GM21576 (cell line): ENCODE measurements at regions not wholly inside any gene's neighbourhood (a gene's known extent, or its start where the extent isn't known, plus 50 kb on each side); places are given as distances from the start of the nearest gene placed in this dataset.

Experiments
- ATAC-seq: cut with Tn5 transposase; IDR thresholded peaks from one replicate; pipeline ENCODE4 v1.9.1; 2021; ENCODE audit warnings: mild to moderate bottlenecking, moderate library complexity; ENCODE audit not compliant: unreplicated experiment

DNA sequence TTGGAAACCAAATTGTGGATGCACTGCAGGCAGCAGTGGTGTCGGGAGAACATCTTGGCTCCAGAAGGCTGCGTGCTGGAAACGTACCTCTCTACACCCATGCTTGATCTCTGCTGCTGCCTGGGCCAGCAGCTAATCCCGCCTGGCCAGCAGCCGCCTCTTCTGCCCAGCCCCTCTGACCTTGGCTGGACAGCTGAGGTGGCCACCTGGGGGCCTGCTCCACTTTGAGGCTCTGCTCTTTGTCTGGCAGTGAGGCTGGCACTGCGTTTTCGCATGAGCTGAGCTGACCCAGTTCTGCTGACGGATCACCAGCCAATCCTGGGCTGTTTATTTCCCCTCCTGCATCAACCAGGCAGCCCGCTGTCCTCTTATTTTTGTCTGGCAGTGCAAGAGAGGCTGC is 154.9 kb downstream of the TENT4A start:
- no peak for ATAC-seq

DNA sequence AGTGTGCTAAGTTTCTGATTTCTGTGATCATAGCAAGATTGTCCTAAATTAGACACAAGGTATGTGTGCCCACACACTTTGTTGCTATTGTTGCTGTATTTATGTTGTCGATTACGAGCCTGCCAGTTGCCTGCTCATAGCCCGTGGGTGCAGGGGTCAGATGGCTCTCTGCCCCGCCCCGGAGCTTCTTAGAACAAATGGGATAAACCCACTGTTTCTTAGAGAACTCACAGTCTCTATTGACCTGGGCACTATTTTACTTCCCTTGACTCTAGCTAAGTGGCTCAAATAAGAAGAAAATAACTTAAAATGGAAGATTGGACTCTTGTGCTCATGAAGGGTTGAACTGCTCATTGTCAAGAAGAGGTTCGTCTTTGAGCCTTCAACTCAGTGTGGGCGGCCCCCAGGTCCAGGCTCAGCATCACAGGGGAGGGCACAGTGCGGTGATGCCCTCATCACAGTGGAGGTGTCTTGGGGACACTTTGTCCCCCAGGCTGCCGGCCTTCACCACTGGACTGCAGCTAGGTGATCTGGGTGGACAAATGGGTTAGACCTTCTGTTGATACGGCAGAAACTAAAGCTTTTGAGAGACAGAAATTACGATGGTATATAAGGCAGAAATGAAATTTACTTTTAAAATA is 155.5 kb downstream of the TENT4A start:
- no peak for ATAC-seq

DNA sequence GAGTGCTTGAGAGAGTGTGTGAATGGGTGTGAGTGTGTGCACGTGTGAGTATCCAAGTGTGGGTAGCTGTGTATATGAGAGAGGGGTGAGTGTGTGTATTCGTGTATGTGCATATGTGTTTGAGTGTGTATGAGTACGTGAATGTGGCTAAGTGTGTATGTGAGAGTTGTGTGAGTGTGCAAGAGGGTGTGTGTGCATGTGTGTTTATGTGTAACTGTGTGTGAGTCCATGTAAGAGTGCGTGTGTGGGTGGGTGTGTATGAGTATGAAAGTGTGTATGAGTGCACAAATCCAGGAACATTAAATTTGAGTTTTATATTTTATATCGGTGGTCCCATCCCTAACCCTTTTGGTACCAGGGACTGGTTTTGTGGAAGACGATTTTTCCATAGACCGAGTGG is 156.4 kb downstream of the TENT4A start:
- no peak for ATAC-seq

DNA sequence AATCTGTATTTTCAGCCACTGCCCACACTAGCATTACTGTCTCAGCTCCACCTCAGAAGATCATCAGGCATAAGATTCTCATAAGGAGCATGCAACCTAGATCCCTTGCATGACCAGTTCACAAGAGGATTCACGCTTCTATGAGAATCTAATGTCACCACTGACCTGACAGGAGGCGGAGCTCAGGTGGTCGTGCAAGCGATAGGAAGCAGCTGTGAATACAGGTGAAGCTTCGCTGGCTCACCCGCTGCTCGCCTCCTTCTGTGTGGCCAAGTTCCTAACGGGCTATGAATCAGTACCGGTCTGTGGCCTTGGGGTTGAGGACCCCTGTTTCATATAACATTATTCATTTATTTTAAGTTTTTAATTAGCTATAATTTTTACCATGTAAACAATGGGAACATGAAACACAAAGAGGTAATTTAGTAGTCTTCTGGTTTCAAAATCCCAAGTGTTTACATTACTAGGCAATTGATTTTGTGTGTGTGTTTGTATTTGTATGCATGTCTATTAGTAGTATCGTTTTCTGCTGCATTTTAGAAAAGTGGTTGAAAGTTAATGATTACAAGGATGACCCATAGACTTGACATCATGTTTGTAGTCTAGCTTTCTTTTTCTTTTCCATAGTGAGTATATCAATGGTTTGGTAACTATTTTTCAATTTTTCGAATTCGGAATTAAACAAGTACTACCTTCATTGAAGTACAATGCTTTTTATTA is 159.4 kb downstream of the TENT4A start:
- ATAC-seq: no peak

DNA sequence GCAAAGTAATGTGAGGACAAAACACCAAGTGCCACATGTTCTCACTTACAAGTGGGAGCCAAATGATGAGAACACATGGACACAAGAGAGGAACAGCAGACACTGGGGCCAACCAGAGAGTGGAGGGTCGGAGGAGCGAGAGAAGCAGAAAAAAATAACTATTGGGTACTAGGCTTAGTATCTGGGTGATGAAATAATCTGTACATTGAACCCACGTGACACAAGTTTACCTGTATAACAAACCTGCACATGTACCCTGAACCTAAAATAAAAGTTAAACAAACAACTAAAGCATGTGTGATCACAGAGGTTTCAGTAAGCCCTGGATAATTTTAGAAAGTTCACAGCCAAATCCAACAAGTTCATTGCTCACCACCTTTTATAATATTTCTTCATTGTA is 160.1 kb downstream of the TENT4A start:
- ATAC-seq: no peak

DNA sequence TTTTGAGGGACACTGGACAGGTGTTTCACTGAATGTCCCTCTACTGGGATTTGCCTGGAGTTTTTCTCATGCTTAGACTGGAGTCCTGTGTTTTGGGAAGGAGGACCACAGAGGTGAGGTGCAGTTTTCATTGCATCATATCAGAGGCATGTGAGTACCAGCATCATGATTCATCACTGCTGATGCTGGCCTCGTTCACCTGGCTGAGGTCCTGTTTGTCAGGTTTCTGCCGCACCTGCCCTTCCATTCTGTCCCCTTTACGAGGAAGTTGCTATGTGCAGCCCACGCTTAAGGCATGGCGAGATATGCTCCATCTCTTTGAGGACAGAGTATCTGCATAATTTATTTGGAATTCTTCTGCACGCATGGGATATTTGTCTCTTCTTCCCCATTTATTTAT is 162.1 kb downstream of the TENT4A start:
- ATAC-seq: no peak

DNA sequence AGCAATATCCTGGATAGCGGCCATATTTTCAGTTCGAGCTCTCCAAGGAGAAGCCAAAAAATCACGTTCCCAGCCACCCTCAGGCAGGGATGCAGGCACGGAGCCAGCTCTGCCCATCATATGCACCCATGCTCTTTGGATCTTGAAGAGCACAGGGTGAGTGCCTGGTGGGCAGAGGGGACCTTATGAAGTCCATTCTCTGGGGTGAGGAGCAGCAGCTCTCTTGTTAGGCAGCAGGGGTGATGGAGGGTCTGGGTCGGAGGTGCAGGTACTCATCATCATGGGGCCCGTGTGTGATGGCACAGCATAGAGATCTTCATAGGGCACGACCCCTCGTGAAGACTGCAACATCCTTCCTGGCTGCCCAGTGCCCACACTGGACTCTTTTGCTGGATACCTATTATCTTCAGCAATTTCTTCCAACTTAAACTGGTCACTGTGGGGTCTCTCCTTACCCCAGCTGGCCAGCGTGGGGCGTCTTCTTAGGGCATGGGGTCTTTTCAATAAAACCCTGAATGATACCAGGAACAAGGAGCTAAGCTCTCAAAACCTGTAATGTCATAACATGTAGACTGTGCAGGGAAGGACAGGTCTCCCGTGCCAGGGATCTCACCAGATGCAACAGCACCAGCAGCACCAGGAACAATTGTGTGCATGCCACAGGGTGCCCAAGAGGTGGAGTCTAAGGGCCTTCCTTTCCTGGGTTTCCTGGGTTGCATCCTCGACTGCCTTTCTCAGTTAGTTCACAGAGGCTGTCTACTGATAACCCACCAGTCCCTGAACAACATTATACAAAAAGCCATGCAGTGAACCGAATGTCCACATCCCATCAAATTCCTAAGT is 165.0 kb downstream of the TENT4A start:
- ATAC-seq: no peak

DNA sequence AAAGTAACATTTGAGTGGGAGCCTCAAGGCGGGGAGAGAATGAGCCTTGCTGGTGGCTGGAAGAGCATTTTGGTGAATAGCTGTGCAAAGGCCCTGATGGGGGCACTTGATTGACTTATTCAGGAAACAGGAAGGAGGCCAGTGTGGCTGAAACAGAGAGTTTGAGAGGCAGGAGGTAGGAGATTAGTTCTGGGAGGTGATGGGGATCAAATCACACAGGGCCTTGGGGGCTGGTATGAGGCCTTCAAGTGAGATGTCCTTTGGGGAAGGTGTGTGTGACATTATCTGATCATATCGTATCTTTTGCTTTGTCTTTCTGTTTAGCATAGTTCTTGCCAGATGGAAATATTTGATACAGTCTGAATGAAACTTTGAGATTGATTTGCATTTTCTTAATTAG is 172.3 kb downstream of the TENT4A start:
- no peak for ATAC-seq

DNA sequence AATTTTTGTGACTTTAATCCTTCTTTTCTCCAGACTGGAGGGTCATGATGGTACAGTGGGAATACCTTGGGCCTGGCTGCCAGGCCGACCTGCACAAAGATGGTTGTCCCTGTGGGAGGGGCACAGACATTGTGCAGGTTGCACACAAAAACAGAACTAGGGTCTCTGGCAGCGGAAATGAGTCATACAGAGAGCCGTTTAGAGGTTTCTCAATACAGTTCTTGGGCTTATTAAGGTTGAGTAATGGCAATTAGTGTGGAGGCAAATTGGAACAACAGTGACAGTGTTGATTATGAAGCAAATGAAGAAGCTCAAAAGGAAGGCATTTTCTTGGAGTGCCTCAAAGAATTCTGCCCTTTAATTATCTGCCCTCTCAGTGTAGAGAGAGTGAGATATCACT is 173.6 kb downstream of the TENT4A start:
- no peak for ATAC-seq

DNA sequence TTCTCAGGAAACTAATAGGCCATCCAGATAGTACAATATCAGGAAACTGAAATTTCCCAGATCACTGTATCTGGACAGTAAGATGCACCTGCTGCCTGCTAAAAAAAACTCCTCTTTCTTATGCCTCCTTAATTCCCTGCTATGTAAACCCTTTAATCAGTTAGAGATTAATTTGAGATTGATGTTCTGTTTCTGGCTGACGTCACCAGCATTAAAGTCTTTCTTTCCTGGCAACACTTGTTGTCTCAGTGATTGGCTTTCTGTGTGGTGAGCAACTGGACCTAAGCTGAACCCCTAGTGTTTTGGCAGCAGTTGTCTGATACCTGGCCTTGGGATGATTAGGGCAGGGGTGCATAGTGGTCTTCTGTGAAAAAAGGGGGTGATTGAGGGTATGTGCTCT is 175.8 kb downstream of the TENT4A start:
- ATAC-seq: no peak

DNA sequence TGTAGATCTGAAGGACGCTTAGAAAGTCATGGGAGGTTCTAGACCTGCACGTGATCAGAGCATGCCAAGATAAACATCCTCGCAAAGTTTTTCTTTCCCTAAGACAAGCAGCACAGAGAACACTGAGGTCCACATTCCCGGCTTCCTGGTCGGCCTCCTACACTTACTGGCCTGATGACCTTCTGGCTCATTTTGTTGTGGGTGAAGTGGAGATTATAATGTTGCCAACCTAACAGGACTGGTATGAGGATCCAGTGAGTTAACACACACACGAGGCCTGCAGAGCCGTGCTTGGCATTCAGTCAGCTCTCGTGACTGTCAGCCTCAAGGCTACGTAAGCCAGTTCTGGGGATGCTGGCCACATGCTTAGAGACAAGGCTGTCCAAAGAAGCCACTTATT is 186.0 kb downstream of the TENT4A start:
- no peak for ATAC-seq

DNA sequence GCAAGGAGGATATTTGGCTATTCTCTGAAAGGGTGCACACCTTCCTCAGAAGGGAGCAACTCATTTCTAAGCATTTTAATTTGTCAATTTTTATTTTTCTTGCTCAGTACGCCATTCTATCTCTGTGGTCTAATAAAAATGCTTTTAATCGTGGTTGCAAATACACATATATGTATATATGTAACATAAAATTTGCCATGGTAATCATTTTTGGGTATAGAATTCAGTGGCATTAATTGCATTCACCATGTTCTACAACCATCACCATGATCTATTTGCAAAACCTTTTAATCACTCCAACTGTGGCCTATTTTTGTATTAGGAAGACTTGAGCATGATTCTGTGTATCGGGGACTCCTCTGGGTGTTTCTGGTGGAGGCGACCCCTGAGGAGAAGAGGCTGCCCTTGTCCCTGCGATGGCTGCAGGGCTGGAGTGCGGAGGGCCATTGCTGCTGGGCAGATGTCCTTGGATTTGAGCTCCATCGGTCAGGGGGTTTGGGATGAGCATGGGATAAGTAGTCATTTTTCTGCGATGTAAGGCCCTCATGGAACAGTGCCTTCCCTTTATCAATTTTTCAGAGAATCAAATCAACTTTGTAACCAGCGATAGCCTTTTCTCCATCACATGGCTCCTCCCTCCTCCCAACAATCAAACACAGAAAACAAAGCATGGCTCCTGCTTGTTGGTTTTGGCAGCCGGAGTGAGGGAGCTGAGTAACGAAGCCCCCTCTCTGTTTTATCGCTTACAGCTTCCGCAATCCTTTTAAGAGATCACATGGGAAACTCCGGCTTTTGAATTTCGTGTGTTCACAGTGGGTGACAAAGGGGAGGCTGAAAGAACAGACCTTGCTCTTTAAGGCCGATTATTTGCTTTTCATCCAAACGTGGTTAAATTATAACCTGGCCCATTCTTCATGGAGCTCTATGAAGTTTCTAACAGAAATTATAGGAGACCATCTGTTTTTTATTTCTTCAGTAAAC is 187.3 kb downstream of the TENT4A start:
- ATAC-seq: no peak

DNA sequence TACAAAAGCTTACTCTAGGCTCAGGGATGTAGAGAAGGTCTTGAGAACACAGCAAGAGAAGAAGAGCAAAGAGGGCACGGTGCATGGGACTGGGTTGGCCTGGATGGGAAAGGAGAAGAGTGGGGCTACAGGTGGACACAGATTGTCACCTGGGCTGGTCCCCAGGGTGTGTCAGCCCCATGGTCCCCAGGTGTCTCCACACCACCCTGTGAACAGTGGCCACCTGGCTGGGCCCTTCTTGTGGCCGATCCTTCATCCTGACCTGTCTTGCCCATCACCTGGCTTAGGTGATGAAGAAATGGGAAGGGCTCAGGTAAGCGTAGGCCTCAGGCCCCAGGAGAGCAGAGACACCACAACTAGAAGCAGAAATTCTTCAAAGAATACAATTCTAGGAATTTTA is 188.9 kb downstream of the TENT4A start:
- ATAC-seq: no peak

DNA sequence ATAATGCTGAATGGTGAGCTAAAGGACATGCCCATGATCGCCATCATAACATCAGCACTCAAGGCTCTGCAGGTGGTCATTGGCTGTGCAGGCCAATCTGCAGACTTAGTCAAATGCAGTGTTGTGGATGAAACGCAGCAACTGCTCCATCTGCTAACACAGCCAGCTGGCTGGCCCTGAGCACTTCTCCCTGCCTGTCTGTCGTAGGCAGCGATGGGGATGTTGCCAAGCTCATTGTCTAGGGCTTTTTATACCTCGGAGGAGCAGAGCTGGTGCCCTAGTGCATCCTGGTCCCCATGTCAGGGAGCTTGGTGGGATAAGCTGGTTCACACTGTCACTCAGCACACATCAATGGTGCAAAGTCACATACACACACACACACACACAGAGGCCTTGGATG is 189.4 kb downstream of the TENT4A start:
- ATAC-seq: no peak

DNA sequence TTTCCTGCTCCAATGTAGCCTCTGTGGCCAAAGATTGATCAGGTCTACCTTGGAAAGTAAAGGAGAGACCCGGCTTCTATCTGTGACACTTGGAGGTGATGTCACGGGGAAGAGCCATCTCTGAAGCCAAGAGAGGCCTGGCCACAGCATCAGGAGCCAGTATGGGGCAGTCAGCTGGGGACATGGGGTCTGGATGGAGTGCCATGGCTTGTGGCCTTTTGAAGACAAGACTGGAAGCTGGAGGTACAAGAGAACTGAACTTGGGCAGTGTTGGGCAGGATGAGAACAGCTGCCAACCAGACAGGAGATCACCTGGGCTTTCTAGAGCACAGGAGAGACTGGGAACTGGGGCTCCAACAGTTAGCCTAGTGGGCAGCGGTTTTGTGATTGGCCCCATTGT is 190.7 kb downstream of the TENT4A start:
- no peak for ATAC-seq

DNA sequence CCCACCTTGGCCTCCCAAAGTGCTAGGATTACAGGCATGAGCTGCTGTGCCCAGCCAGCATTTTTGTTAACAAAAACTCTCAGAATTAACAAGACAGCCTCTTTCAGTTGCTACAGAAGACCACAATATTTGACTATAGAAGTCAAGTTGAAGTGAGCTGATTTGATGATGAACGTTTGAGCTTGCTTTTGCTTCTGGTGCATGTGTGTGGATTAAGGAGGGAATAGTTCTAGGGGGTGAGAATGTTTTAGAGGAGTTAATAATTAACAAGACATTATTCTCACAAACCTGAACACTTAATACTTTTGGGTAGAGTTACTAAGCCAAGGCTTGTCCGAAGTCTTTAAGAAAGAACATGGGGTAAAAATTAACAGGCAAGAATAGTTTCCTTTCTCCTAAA is 191.6 kb downstream of the TENT4A start:
- ATAC-seq: no peak

DNA sequence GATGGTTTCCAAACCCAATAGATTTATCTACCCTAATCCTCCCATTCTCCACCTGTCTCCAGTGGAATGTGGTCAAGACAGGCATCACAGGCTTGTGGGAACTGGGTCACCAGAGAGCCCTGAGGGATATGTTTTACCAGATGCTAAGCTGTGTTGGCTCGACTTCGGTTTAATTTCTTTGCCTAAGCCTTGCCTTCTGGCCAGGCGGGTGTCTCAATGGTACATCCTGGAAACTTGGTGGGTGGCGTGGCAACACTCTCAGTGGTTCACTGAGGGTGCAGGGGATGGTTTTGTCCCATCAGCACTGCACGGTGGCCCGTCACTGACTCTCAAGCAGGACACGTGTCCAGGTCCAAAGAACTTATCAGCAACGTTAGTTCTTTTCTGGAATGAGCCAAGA is 192.2 kb downstream of the TENT4A start:
- ATAC-seq: no peak

DNA sequence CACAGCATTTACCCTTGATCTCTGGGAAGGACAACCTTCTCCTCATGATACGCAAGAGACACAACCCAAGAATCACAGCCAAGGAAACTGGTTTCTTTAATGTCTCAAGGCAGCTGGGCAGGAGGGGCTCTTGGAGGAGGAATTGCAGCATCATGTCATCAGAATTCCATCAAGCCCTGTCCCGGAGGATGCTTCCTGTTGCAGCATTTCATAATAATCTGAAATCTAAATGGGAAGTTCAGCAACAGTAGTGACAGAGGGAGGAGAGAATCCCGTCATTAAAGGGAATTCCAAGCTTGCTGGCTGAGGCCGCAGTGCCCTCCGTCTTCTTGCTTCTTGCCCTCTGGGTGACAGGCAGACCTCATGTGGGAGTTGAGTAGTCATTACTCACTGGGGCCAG is 192.7 kb downstream of the TENT4A start:
- no peak for ATAC-seq

DNA sequence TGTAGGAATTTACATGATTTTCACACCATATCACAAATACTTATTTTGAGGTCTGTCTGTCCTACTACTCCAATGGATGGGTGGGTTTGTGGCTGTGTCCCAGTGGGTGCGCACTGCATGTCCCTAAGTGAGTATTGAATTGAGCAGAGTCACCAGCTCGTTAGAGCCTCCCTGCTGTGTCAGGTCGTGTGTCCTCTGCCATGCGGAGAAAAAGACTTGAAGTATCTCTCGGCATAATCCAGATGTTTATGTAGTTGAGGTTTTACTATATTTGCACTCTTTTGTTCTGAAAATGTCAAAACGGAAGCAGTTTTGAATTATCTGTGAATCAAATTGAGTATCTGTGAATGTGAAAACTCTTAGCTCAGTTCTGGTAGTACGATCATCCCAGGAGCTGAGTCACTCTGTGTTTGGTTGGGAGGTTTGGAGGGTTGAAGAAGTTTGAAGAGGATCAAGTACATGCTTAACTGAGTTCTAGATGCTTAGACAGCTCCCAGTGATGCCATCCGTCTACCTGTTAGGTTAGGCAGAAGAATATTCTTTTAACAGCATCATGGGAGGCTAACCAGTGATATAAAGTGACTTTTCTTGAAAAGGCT is 194.2 kb downstream of the TENT4A start:
- no peak for ATAC-seq

DNA sequence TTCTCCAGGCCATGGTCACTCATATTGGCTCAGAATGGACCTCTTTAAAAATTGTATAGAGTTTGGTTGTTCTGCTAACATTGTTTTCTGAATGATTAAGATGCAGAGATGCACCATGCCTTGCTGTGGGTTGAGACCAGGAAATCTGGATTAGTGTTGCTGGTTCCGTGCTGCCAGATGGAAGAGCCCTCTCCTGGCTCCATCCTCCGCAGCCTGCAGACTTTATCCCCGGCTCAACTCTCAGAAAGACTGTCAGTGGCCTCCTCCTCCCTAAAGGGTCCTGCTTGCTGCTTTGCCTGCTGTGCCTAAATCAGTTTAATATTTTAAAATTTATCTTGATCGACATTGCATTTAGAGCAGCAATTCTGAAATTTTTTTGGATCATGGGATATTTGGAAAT is 196.7 kb downstream of the TENT4A start:
- ATAC-seq: no peak
